ENCODE measurements at regions not wholly inside any gene's neighbourhood (a gene's known extent, or its start where the extent isn't known, plus 50 kb on each side); places are given as distances from the start of the nearest gene placed in this dataset.

- Histone ChIP-seq H3K36me3 (ENCODE audit: control insufficient read depth, insufficient read depth, low read length) (no peaks in the 10 kb centered on the region), H3K4me3 (replicated peaks; ENCODE audit: low read depth, low read length) (no peak overlapping the region), H3K27me3 (replicated peaks; ENCODE audit: control insufficient read depth, insufficient read depth, low read length) (no peaks in the 10 kb centered on the region)
- no peak for TF ChIP-seq CTCF (IDR thresholded peaks at IDR 0.05; ENCODE audit: insufficient read depth, low read length, poor library complexity, severe bottlenecking)
- DNase-seq (ENCODE audit: extremely low read depth, insufficient read length), result no peak
Observed at GRCh38 chr21:23099185-23099584, 2101.0 kb downstream of the NCAM2 start.

GRCh38 chr21:23101111-23101510 lies 2102.9 kb downstream of the NCAM2 start:
- Histone ChIP-seq H3K4me3 (replicated peaks; ENCODE audit: low read depth, low read length) (no peak overlapping the region), H3K27me3 (replicated peaks; ENCODE audit: control insufficient read depth, insufficient read depth, low read length) (no peaks in the 10 kb centered on the region), H3K36me3 (ENCODE audit: control insufficient read depth, insufficient read depth, low read length) (no peaks in the 10 kb centered on the region)
- TF ChIP-seq CTCF (IDR thresholded peaks at IDR 0.05; ENCODE audit: insufficient read depth, low read length, poor library complexity, severe bottlenecking), result no peak
- no peak for DNase-seq (ENCODE audit: extremely low read depth, insufficient read length)

- H3K36me3 ChIP-seq (ENCODE audit: control insufficient read depth, insufficient read depth, low read length), result no peaks in the 10 kb centered on the region
- H3K27me3 ChIP-seq (replicated peaks; ENCODE audit: control insufficient read depth, insufficient read depth, low read length), result no peaks in the 10 kb centered on the region
- H3K4me3 ChIP-seq (replicated peaks; ENCODE audit: low read depth, low read length), result no peak overlapping the region
- DNase-seq (ENCODE audit: extremely low read depth, insufficient read length), result no peak
- no peak for TF ChIP-seq CTCF (IDR thresholded peaks at IDR 0.05; ENCODE audit: insufficient read depth, low read length, poor library complexity, severe bottlenecking)
Observed at GRCh38 chr21:23108533-23108932, 2110.3 kb downstream of the NCAM2 start.

GRCh38 chr21:23111070-23111600 lies 2112.9 kb downstream of the NCAM2 start:
- TF ChIP-seq CTCF (IDR thresholded peaks at IDR 0.05; ENCODE audit: insufficient read depth, low read length, poor library complexity, severe bottlenecking), result no peak
- DNase-seq (ENCODE audit: extremely low read depth, insufficient read length), result no peak
- no peaks in the 10 kb centered on the region for H3K27me3 ChIP-seq (replicated peaks; ENCODE audit: control insufficient read depth, insufficient read depth, low read length)
- no peaks in the 10 kb centered on the region for H3K36me3 ChIP-seq (ENCODE audit: control insufficient read depth, insufficient read depth, low read length)
- no peak overlapping the region for H3K4me3 ChIP-seq (replicated peaks; ENCODE audit: low read depth, low read length)

- no peak for TF ChIP-seq CTCF (IDR thresholded peaks at IDR 0.05; ENCODE audit: insufficient read depth, low read length, poor library complexity, severe bottlenecking)
- DNase-seq (ENCODE audit: extremely low read depth, insufficient read length), result no peak
- no peaks in the 10 kb centered on the region for H3K36me3 ChIP-seq (ENCODE audit: control insufficient read depth, insufficient read depth, low read length)
- H3K27me3 ChIP-seq (replicated peaks; ENCODE audit: control insufficient read depth, insufficient read depth, low read length), result no peaks in the 10 kb centered on the region
- H3K4me3 ChIP-seq (replicated peaks; ENCODE audit: low read depth, low read length), result no peak overlapping the region
Observed at GRCh38 chr21:23119491-23119890, 2121.3 kb downstream of the NCAM2 start.

GRCh38 chr21:23127973-23128372 lies 2129.8 kb downstream of the NCAM2 start:
- H3K36me3 ChIP-seq (ENCODE audit: control insufficient read depth, insufficient read depth, low read length), result no peaks in the 10 kb centered on the region
- TF ChIP-seq CTCF (IDR thresholded peaks at IDR 0.05; ENCODE audit: insufficient read depth, low read length, poor library complexity, severe bottlenecking), result no peak
- H3K27me3 ChIP-seq (replicated peaks; ENCODE audit: control insufficient read depth, insufficient read depth, low read length), result no peaks in the 10 kb centered on the region
- DNase-seq (ENCODE audit: extremely low read depth, insufficient read length), result no peak
- H3K4me3 ChIP-seq (replicated peaks; ENCODE audit: low read depth, low read length), result no peak overlapping the region
